BLaER1 treated with 17β-estradiol and CSF1 and Interleukin-3, amounts not matched to agents 10 nM and 100 nM (cell line): ENCODE measurements at regions not wholly inside any gene's neighbourhood (a gene's known extent, or its start where the extent isn't known, plus 50 kb on each side); places are given as distances from the start of the nearest gene placed in this dataset.

ENCODE experiments used
- H3K27ac ChIP-seq, 11 experiments: shearing (Covaris generic); formaldehyde crosslinking; 2 replicates each; pipeline ENCODE4 v1.8.1; 2022
- H3K27me3 ChIP-seq, 11 experiments: shearing (Covaris generic); formaldehyde crosslinking; 2 replicates each; pipeline ENCODE4 v1.8.1; 2022
- H3K36me3 ChIP-seq, 11 experiments: shearing (Covaris generic); formaldehyde crosslinking; 2 replicates each; pipeline ENCODE4 v1.8.1; 2022
- H3K4me1 ChIP-seq, 10 experiments: shearing (Covaris generic); formaldehyde crosslinking; 2 replicates each; pipeline ENCODE4 v1.8.1; 2022
- H3K4me2 ChIP-seq, 11 experiments: shearing (Covaris generic); formaldehyde crosslinking; 2 replicates each; pipeline ENCODE4 v1.8.1; 2022
- H3K4me3 ChIP-seq, 10 experiments: shearing (Covaris generic); formaldehyde crosslinking; 2 replicates each; pipeline ENCODE4 v1.8.1; 2022
- H3K9ac ChIP-seq, 11 experiments: shearing (Covaris generic); formaldehyde crosslinking; 2 replicates each; pipeline ENCODE4 v1.8.1; 2022
- H3K9me3 ChIP-seq, 11 experiments: shearing (Covaris generic); formaldehyde crosslinking; replicated peaks in 1 of 11; 2 replicates each; pipeline ENCODE4 v1.8.1; 2022
- H4K20me1 ChIP-seq, 11 experiments: shearing (Covaris generic); formaldehyde crosslinking; 2 replicates each; pipeline ENCODE4 v1.8.1; 2022
- Cebpa-rat ChIP-seq, 11 experiments: shearing (Covaris generic); IDR thresholded peaks; 2 replicates each; pipeline ENCODE4 v1.8.1; 2022

- Histone ChIP-seq H3K4me2 (peak overlapping the region; percentile 84 to 100 (median 99)), H3K9me3 (no peaks in the 10 kb centered on the region), H3K4me1 (peaks cover 99 to 100% (median 100%) of the 10 kb centered on the region in 10 experiments), H3K9ac (peak overlapping the region; percentile 22 to 80 (median 55); a peak in 21 of 22 replicates), H3K4me3 (peak overlapping the region in 9 of 10 experiments; percentile 0 to 51 (median 27); a peak in 12 of 20 replicates), H4K20me1 (peaks cover 87 to 100% (median 96%) of the 10 kb centered on the region in 11 experiments), H3K27me3 (no peaks in the 10 kb centered on the region), H3K36me3 (peaks cover 13 to 90% (median 53%) of the 10 kb centered on the region in 11 experiments), H3K27ac (peak overlapping the region in 10 of 11 experiments; percentile 16 to 89 (median 64); a peak in 19 of 22 replicates)
- no peak for TF ChIP-seq Cebpa-rat (IDR thresholded peaks at IDR 0.05)
Observed at GRCh38 chr17:77472468-77473310, 331.9 kb downstream of the SEC14L1 start.

- Histone ChIP-seq H3K4me1 (peaks cover 100% of the 10 kb centered on the region in 10 experiments), H3K9ac (peak overlapping the region in 7 of 11 experiments; percentile 7 to 80 (median 73); a peak in 10 of 22 replicates), H4K20me1 (peaks cover 92 to 100% (median 100%) of the 10 kb centered on the region in 11 experiments), H3K27ac (peak overlapping the region in 5 of 11 experiments; percentile 21 to 89 (median 88); a peak in 8 of 22 replicates), H3K36me3 (peaks cover 13 to 86% (median 49%) of the 10 kb centered on the region in 11 experiments), H3K4me2 (peak overlapping the region; percentile 84 to 100 (median 99)), H3K27me3 (no peaks in the 10 kb centered on the region), H3K4me3 (no peak overlapping the region), H3K9me3 (no peaks in the 10 kb centered on the region)
- TF ChIP-seq Cebpa-rat (IDR thresholded peaks at IDR 0.05): no peak
Observed at GRCh38 chr17:77473615-77474226, 333.0 kb downstream of the SEC14L1 start.

GRCh38 chr17:77474292-77474988 lies 333.7 kb downstream of the SEC14L1 start:
- peak overlapping the region in 7 of 11 experiments; percentile 21 to 89 (median 80); a peak in 13 of 22 replicates for H3K27ac ChIP-seq
- peak overlapping the region in 9 of 11 experiments; percentile 7 to 80 (median 54); a peak in 15 of 22 replicates for H3K9ac ChIP-seq
- H3K4me1 ChIP-seq: peaks cover 100% of the 10 kb centered on the region in 10 experiments
- no peak for TF ChIP-seq Cebpa-rat (IDR thresholded peaks at IDR 0.05)
- H3K36me3 ChIP-seq: peaks cover 9 to 79% (median 41%) of the 10 kb centered on the region in 11 experiments
- H3K4me3 ChIP-seq: peak overlapping the region in 3 of 10 experiments; percentile 9 to 37 (median 12); a peak in 2 of 20 replicates
- no peaks in the 10 kb centered on the region for H3K9me3 ChIP-seq
- H4K20me1 ChIP-seq: peaks cover 92 to 100% (median 99%) of the 10 kb centered on the region in 11 experiments
- H3K4me2 ChIP-seq: peak overlapping the region; percentile 84 to 100 (median 99)
- no peaks in the 10 kb centered on the region for H3K27me3 ChIP-seq

GRCh38 chr17:77475016-77475976 lies 334.5 kb downstream of the SEC14L1 start:
- H3K4me1 ChIP-seq: peaks cover 99 to 100% (median 100%) of the 10 kb centered on the region in 10 experiments
- no peaks in the 10 kb centered on the region for H3K27me3 ChIP-seq
- peaks cover 89 to 99% (median 98%) of the 10 kb centered on the region in 11 experiments for H4K20me1 ChIP-seq
- H3K9ac ChIP-seq: peak overlapping the region; percentile 17 to 80 (median 48); a peak in 18 of 22 replicates
- peak overlapping the region in 8 of 11 experiments; percentile 21 to 89 (median 79); a peak in 17 of 22 replicates for H3K27ac ChIP-seq
- peak overlapping the region in 3 of 10 experiments; percentile 11 to 37 (median 12); a peak in 6 of 20 replicates for H3K4me3 ChIP-seq
- H3K4me2 ChIP-seq: peak overlapping the region; percentile 84 to 100 (median 99)
- no peak for TF ChIP-seq Cebpa-rat (IDR thresholded peaks at IDR 0.05)
- no peaks in the 10 kb centered on the region for H3K9me3 ChIP-seq
- H3K36me3 ChIP-seq: peaks cover under 1 to 75% (median 33%) of the 10 kb centered on the region in 11 experiments; a peak in 20 of 22 replicates

GRCh38 chr17:77476006-77476405 lies 335.2 kb downstream of the SEC14L1 start:
- Histone ChIP-seq H3K4me1 (peaks cover 99 to 100% (median 100%) of the 10 kb centered on the region in 10 experiments), H3K27me3 (no peaks in the 10 kb centered on the region), H3K9me3 (no peaks in the 10 kb centered on the region), H3K4me2 (peak overlapping the region; percentile 84 to 100 (median 99)), H4K20me1 (peaks cover 89 to 99% (median 98%) of the 10 kb centered on the region in 11 experiments), H3K4me3 (peak overlapping the region in 4 of 10 experiments; percentile 8 to 15 (median 12); a peak in 5 of 20 replicates), H3K27ac (peak overlapping the region in 8 of 11 experiments; percentile 21 to 89 (median 79); a peak in 14 of 22 replicates), H3K9ac (peak overlapping the region in 10 of 11 experiments; percentile 17 to 80 (median 51); a peak in 16 of 22 replicates), H3K36me3 (peaks cover 0 to 75% (median 29%) of the 10 kb centered on the region in 11 experiments; a peak in 20 of 22 replicates)
- no peak for TF ChIP-seq Cebpa-rat (IDR thresholded peaks at IDR 0.05)

- TF ChIP-seq Cebpa-rat (IDR thresholded peaks at IDR 0.05): no peak
- Histone ChIP-seq H3K4me2 (peak overlapping the region; percentile 84 to 100 (median 99)), H3K9me3 (no peaks in the 10 kb centered on the region), H3K4me1 (peaks cover 99 to 100% (median 100%) of the 10 kb centered on the region in 10 experiments), H4K20me1 (peaks cover 89 to 99% (median 98%) of the 10 kb centered on the region in 11 experiments), H3K27ac (peak overlapping the region in 8 of 11 experiments; percentile 55 to 89 (median 79); a peak in 15 of 22 replicates), H3K36me3 (peaks cover 0 to 75% (median 30%) of the 10 kb centered on the region in 11 experiments; a peak in 19 of 22 replicates), H3K4me3 (peak overlapping the region in 5 of 10 experiments; percentile 10 to 23 (median 14); a peak in 7 of 20 replicates), H3K27me3 (no peaks in the 10 kb centered on the region), H3K9ac (peak overlapping the region in 9 of 11 experiments; percentile 11 to 80 (median 54); a peak in 14 of 22 replicates)
Observed at GRCh38 chr17:77476498-77476897, 335.7 kb downstream of the SEC14L1 start.
